Heart left ventricle (tissue), 16 donors: ENCODE measurements at regions not wholly inside any gene's neighbourhood (a gene's known extent, or its start where the extent isn't known, plus 50 kb on each side); places are given as distances from the start of the nearest gene placed in this dataset.
A peak's percentile ranks its signal among the peaks of the same experiment; 100 is the strongest.
"Not testable (repeated sequence)": the region's sequence is repeated elsewhere in the genome, so short reads cannot be mapped to it uniquely, and the experiment has no call there.

ENCODE experiments used
- ATAC-seq, 4 donors: fragments of 200-7000 bp; cut with Tn5 transposase; one replicate each; pipeline ENCODE4 v1.9.1; 2020 to 2022; ENCODE audit warnings: moderate library complexity in 4 of 4, mild to moderate bottlenecking in 3 of 4, moderate number of reproducible peaks in 1 of 4
- DNase-seq, 5 donors: peaks; one replicate each; pipeline ENCODE4 v3.0.0-alpha.2; 2020
- H3K27ac ChIP-seq, 12 donors: fragments of 200-600 bp; sonication (generic) in 4 of 12; one replicate each; pipeline versions ENCODE4 v1.5.0 to v1.8.0; 2016 to 2022; ENCODE audit warnings: mild to moderate bottlenecking in 2 of 12
- H3K27me3 ChIP-seq, 9 donors: fragments of 200-600 bp; sonication (generic) in 2 of 9; one replicate each; pipeline versions ENCODE4 v1.5.1 to v1.8.0; 2016 to 2022; ENCODE audit warnings: mild to moderate bottlenecking in 3 of 9
- H3K36me3 ChIP-seq, 9 donors: fragments of 200-600 bp; sonication (generic) in 2 of 9; one replicate each; pipeline versions ENCODE4 v1.5.0 to v1.8.0; 2018 to 2022; ENCODE audit warnings: mild to moderate bottlenecking in 2 of 9
- H3K4me1 ChIP-seq, 12 donors: fragments of 200-600 bp; sonication (generic) in 4 of 12; one replicate each; pipeline versions ENCODE4 v1.5.0 to v1.8.0; 2016 to 2022; ENCODE audit warnings: mild to moderate bottlenecking in 3 of 12
- H3K4me3 ChIP-seq, 12 donors: fragments of 200-600 bp; sonication (generic) in 4 of 12; one replicate each; pipeline versions ENCODE4 v1.5.0 to v1.8.0; 2017 to 2022; ENCODE audit warnings: mild to moderate bottlenecking in 9 of 12, moderate library complexity in 4 of 12
- H3K9me3 ChIP-seq, 12 donors: fragments of 200-600 bp; sonication (generic) in 4 of 12; one replicate each; pipeline versions ENCODE4 v1.5.0 to v1.8.0; 2016 to 2022; ENCODE audit warnings: mild to moderate bottlenecking in 1 of 12
- POLR2A ChIP-seq, 2 donors: fragments of 450-650 bp; IDR thresholded peaks; one replicate each; pipeline ENCODE4 v1.6.1; 2017; ENCODE audit warnings: antibody characterized with exemption in 2 of 2, mild to moderate bottlenecking in 2 of 2, moderate library complexity in 2 of 2
- WGBS, 4 donors: extraction: QIAGEN DNeasy Blood & Tissue Kit in 2 of 4; methylation state at CpG; one replicate each; pipeline versions ENCODE4 v1.1.5 to v1.1.7; 2013 to 2018; 5-methylcytosine and 5-hydroxymethylcytosine counted together
- intact Hi-C, 10 donors: fragments of 100-400 bp; cut with DNase I; formaldehyde crosslinking; loops; one replicate each; pipeline versions ENCODE4 v1.11.1 to v1.14.2; 2022
- TF ChIP-seq, protein P1 (sequence below), 12 donors: fragments of 200-600 bp; sonication (generic) in 4 of 12; IDR thresholded peaks; one replicate each; pipeline versions ENCODE4 v1.5.0 to v1.8.0; 2018 to 2022; ENCODE audit warnings: antibody characterized with exemption in 12 of 12, mild to moderate bottlenecking in 5 of 12
- donor health status: ischemic (EF 13 %, LVEDD 7.1; RV severe dilation, severe dysfunction).
- donor health status: healthy with polysubstance abuse.
- donor health status: DM: no; HTN: yes; CAD: no.
- donor health status: DM: no; HTN: no; CAD: no.
- donor health status: ischemic (EF 25% LVEDD 6.9; RV normal size, moderate dysfunction).
- donor health status: ischemic (EF 25% LVEDD 5.7; RV mildly dilated, moderate dysfunction).
- donor health status: healthy.
- donor health status: DM: yes; HTN: yes; CAD: no.
- donor health status: ischemic (EF 35%, LVEDD 5.7; RV mildly dilated, moderate dysfunction).
- donor health status: nonischemic (EF 11% LVEDD 7.7; RV severe dilation, severe dysfunction).
- donor health status: DM: yes; HTN: yes; CAD: no.
- donor health status: PGD.
- donor health status: ischemic (EF 29% LVEDD 5.4; RV normal size, mild dysfunction).
- donor health status: nonischemic (EF 23%, LVEDD 6.1; RV moderate dilation, normal function).

DNA sequence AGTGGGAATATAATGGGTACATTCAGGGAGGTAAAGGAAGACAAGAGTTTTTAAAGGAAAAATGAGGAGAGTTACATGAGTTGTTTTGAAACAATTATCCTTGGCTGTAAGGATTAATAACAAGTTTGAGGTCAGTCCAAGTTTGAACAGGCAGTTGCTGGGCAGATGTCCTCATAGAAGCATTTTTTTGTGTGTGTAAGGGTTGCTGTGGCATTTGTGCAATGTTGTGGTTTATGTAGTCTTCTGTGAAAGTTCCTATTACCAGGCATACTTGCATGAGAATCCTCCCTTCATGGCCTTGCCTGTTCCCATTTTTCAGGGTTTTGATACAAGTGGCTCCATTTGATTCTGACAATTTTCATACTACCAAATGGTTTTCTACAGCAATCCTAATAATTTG lies 400.2 kb downstream of the KCNA4 start:
- TF ChIP-seq, protein P1, sequence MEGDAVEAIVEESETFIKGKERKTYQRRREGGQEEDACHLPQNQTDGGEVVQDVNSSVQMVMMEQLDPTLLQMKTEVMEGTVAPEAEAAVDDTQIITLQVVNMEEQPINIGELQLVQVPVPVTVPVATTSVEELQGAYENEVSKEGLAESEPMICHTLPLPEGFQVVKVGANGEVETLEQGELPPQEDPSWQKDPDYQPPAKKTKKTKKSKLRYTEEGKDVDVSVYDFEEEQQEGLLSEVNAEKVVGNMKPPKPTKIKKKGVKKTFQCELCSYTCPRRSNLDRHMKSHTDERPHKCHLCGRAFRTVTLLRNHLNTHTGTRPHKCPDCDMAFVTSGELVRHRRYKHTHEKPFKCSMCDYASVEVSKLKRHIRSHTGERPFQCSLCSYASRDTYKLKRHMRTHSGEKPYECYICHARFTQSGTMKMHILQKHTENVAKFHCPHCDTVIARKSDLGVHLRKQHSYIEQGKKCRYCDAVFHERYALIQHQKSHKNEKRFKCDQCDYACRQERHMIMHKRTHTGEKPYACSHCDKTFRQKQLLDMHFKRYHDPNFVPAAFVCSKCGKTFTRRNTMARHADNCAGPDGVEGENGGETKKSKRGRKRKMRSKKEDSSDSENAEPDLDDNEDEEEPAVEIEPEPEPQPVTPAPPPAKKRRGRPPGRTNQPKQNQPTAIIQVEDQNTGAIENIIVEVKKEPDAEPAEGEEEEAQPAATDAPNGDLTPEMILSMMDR (IDR thresholded peaks at IDR 0.05) = no peak
- TF ChIP-seq POLR2A (IDR thresholded peaks at IDR 0.05) = no peak
- Histone ChIP-seq H3K4me3 (no peak overlapping the region), H3K9me3 (no peaks in the 10 kb centered on the region), H3K27ac (no peak overlapping the region), H3K36me3 (no peaks in the 10 kb centered on the region), H3K4me1 (no peaks in the 10 kb centered on the region), H3K27me3 (no peaks in the 10 kb centered on the region)
- no peak for DNase-seq
- ATAC-seq = no peak
- intact Hi-C loops = no loop called here

- no peaks in the 10 kb centered on the region for H3K36me3 ChIP-seq
- no peak overlapping the region for H3K27ac ChIP-seq
- ATAC-seq (no peak), DNase-seq (no peak)
- no peaks in the 10 kb centered on the region for H3K4me1 ChIP-seq
- H3K9me3 ChIP-seq = no peaks in the 10 kb centered on the region
- no peak overlapping the region for H3K4me3 ChIP-seq
- TF ChIP-seq, protein P1 (IDR thresholded peaks at IDR 0.05) = no peak
- TF ChIP-seq POLR2A (IDR thresholded peaks at IDR 0.05) = no peak
- intact Hi-C loops = no loop called here
- 70 to 87% (median 82%) methylated on average over 2 of the region's 2 CpGs for WGBS, 4 donors
- no peaks in the 10 kb centered on the region for H3K27me3 ChIP-seq
Observed at GRCh38 chr11:29612423-29612822, 404.4 kb downstream of the KCNA4 start.

- Histone ChIP-seq H3K36me3 (no peaks in the 10 kb centered on the region), H3K9me3 (no peaks in the 10 kb centered on the region), H3K4me3 (no peak overlapping the region), H3K27ac (no peak overlapping the region), H3K27me3 (no peaks in the 10 kb centered on the region), H3K4me1 (no peaks in the 10 kb centered on the region)
- TF ChIP-seq, protein P1 (IDR thresholded peaks at IDR 0.05) = no peak
- no peak for TF ChIP-seq POLR2A (IDR thresholded peaks at IDR 0.05)
- 74 to 82% (median 79%) methylated on average over 4 of the region's 4 CpGs for WGBS, 4 donors
- DNase-seq (no peak), ATAC-seq (no peak)
- intact Hi-C loops = no loop called here
Observed at GRCh38 chr11:29606330-29607031, 410.3 kb downstream of the KCNA4 start.

DNA sequence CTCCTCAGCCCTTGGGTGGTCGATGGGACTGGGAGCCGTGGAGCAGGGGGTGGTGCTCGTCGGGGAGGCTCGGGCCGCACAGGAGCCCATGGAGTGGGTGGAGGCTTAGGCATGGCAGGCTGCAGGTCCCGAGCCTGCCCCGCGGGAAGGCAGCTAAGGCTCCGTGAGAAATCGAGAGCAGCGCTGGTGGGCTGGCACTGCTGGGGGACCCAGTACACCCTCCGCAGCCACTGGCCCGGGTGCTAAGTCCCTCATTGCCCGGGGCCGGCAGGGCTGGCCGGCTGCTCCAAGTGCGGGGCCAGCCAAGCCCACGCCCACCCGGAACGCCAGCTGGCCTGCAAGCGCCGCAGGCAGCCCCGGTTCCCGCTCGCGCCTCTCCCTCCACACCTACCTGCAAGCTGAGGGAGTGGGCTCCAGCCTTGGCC lies 416.7 kb downstream of the KCNA4 start:
- H3K27ac ChIP-seq, intact Hi-C loops, H3K27me3 ChIP-seq, H3K9me3 ChIP-seq, H3K4me1 ChIP-seq, H3K4me3 ChIP-seq, ATAC-seq, H3K36me3 ChIP-seq: not testable (repeated sequence)
- WGBS, 4 donors = 96 to 100% (median 97%) methylated on average over 7 to 27 of the region's 27 CpGs
- peak in 2 of 5 donors; percentile 6 to 48 for DNase-seq

GRCh38 chr11:29584342-29584741 lies 432.5 kb downstream of the KCNA4 start:
- no peak overlapping the region for H3K27ac ChIP-seq
- no peaks in the 10 kb centered on the region for H3K36me3 ChIP-seq
- no peak overlapping the region for H3K4me3 ChIP-seq
- intact Hi-C loops = no loop called here
- H3K9me3 ChIP-seq = peaks cover 0 to 13% (median 0%) of the 10 kb centered on the region in 12 donors
- no peak for TF ChIP-seq POLR2A (IDR thresholded peaks at IDR 0.05)
- TF ChIP-seq, protein P1 (IDR thresholded peaks at IDR 0.05) = no peak
- DNase-seq (no peak), ATAC-seq (no peak)
- H3K27me3 ChIP-seq = no peaks in the 10 kb centered on the region
- H3K4me1 ChIP-seq = no peaks in the 10 kb centered on the region
